HepG2 (cell line): ENCODE measurements at regions not wholly inside any gene's neighbourhood (a gene's known extent, or its start where the extent isn't known, plus 50 kb on each side); places are given as distances from the start of the nearest gene placed in this dataset.

Source experiments
- ATAC-seq: fragments of 200-7000 bp; cut with Tn5 transposase; 3 replicates; pipeline ENCODE4 v1.9.1; 2020; ENCODE audit warnings: mild to moderate bottlenecking, moderate library complexity
- BruUV-seq: library from RNA; stranded (reverse); fragments of 400-500 nt; replicated peaks from 2 replicates; lab custom pipeline; 2021; lab: Mats Ljungman, UMichigan
- CTCF ChIA-PET: fragments of 300-600 bp; formaldehyde crosslinking; extraction: SDS; loops from one replicate; lab custom pipeline; 2021; ENCODE audit warnings: low total read pairs, inconsistent platforms, low intra/inter-chr PET ratio; lab: Yijun Ruan, JAX
- POLR2A ChIA-PET: fragments of 350-600 bp; sonication (Branson Sonifier 250); formaldehyde crosslinking; loops from one replicate; lab custom pipeline; 2020; ENCODE audit warnings: antibody characterized with exemption, inconsistent platforms; lab: Yijun Ruan, JAX
- DNase-seq: peaks from one replicate; pipeline ENCODE4 v3.0.0-alpha.2; 2015; ENCODE audit warnings: low spot score
- FAIRE-seq: peaks from 3 replicates; lab custom pipeline; 2011; peaks lifted over from hg19 to GRCh38; lab: Jason Lieb, UNC
- H2AFZ ChIP-seq: one replicate; pipeline ENCODE4 v1.6.1; 2011; ENCODE audit warnings: low read length, inconsistent platforms
- H3K27ac ChIP-seq: fragments of 300-600 bp; 3 replicates; pipeline ENCODE4 v1.8.0; 2011; ENCODE audit warnings: mixed run types, mild to moderate bottlenecking, mixed read lengths, low read length, inconsistent platforms; ENCODE audit not compliant: insufficient read depth; ENCODE audit errors: extremely low read length
- H3K27me3 ChIP-seq, 2 experiments: fragments of 200-600 bp in 1 of 2; 2 replicates in 1 of 2; 3 replicates in 1 of 2; pipeline versions ENCODE4 v1.6.0 to v1.8.0; 2011; ENCODE audit warnings: low read length in 2 of 2, mild to moderate bottlenecking in 2 of 2, moderate library complexity in 2 of 2, inconsistent platforms in 1 of 2; ENCODE audit not compliant: insufficient read depth in 2 of 2, control insufficient read depth in 1 of 2
- H3K36me3 ChIP-seq, 2 experiments: fragments of 200-600 bp in 1 of 2; replicated peaks in 1 of 2; 2 replicates in 1 of 2; 3 replicates in 1 of 2; pipeline versions ENCODE4 v1.5.1 to v1.8.0; 2011; ENCODE audit warnings: low read length in 2 of 2, inconsistent platforms in 1 of 2; ENCODE audit not compliant: insufficient read depth in 2 of 2, control insufficient read depth in 1 of 2
- H3K4me1 ChIP-seq: 2 replicates; pipeline ENCODE4 v1.5.1; 2012; ENCODE audit warnings: low read length, inconsistent platforms; ENCODE audit not compliant: insufficient read depth
- H3K4me2 ChIP-seq: 2 replicates; pipeline ENCODE4 v1.6.0; 2011; ENCODE audit warnings: low read depth, low read length, inconsistent platforms
- H3K4me3 ChIP-seq, 3 experiments: fragments of 200-600 bp in 1 of 3; sonication (generic), shearing (Covaris generic) in 1 of 3; replicated peaks in 1 of 3; 2 replicates each; pipeline ENCODE4 v1.5.1; 2011 to 2016; ENCODE audit warnings: low read length in 3 of 3, inconsistent platforms in 2 of 3, low read depth in 2 of 3, mild to moderate bottlenecking in 2 of 3, control low read depth in 1 of 3, mixed read lengths in 1 of 3; ENCODE audit not compliant: insufficient read depth in 1 of 3
- H3K79me2 ChIP-seq: one replicate; pipeline ENCODE4 v1.6.1; 2011; ENCODE audit warnings: low read length, inconsistent platforms; ENCODE audit not compliant: insufficient read depth
- H3K9ac ChIP-seq: 2 replicates; pipeline ENCODE4 v1.6.0; 2011; ENCODE audit warnings: mild to moderate bottlenecking, low read depth, low read length, inconsistent platforms; ENCODE audit not compliant: insufficient read depth
- H3K9me3 ChIP-seq: 2 replicates; pipeline ENCODE4 v1.5.1; 2012; ENCODE audit warnings: mild to moderate bottlenecking, low read length
- H4K20me1 ChIP-seq: 2 replicates; pipeline ENCODE4 v1.6.0; 2011; ENCODE audit warnings: inconsistent platforms, mild to moderate bottlenecking, low read length, moderate library complexity; ENCODE audit not compliant: insufficient read depth
- AGO2 ChIP-seq: fragments of 200-400 bp; formaldehyde crosslinking; optimal IDR thresholded peaks from 2 replicates; pipeline ENCODE3; 2017; ENCODE audit warnings: mild to moderate bottlenecking, low read depth, low read length, moderate library complexity
- CENPX ChIP-seq: sonication (generic); formaldehyde crosslinking; IDR thresholded peaks from 2 replicates; pipeline ENCODE4 v1.9.0; 2021; ENCODE audit warnings: mild to moderate bottlenecking, missing genetic modification reagents, moderate library complexity
- RARA ChIP-seq: IDR thresholded peaks from 2 replicates; pipeline ENCODE4 v1.6.1; 2016; ENCODE audit warnings: missing genetic modification reagents, missing compliant biosample characterization
- RXRB ChIP-seq: IDR thresholded peaks from 2 replicates; pipeline ENCODE4 v1.6.1; 2016; ENCODE audit warnings: borderline replicate concordance, missing genetic modification reagents, missing compliant biosample characterization
- SOX5 ChIP-seq: IDR thresholded peaks from 2 replicates; pipeline ENCODE4 v1.6.1; 2016; ENCODE audit warnings: borderline replicate concordance
- TBL1XR1 ChIP-seq: fragments of 150-350 bp; IDR thresholded peaks from 2 replicates; pipeline ENCODE4 v1.6.1; 2014; ENCODE audit warnings: borderline replicate concordance, low read length; ENCODE audit not compliant: partially characterized antibody
- TBX2 ChIP-seq: sonication (generic); formaldehyde crosslinking; IDR thresholded peaks from 2 replicates; pipeline ENCODE4 v1.5.0; 2020; ENCODE audit warnings: missing genetic modification reagents, mild to moderate bottlenecking, borderline replicate concordance
- THYN1 ChIP-seq: sonication (generic); formaldehyde crosslinking; IDR thresholded peaks from 2 replicates; pipeline ENCODE4 v1.8.1; 2023; ENCODE audit warnings: low read depth, mild to moderate bottlenecking, moderate library complexity, missing genetic modification reagents, borderline replicate concordance
- ZC3H13 ChIP-seq: sonication (generic); formaldehyde crosslinking; IDR thresholded peaks from 2 replicates; pipeline ENCODE4 v1.8.1; 2023; ENCODE audit warnings: mild to moderate bottlenecking, missing genetic modification reagents, moderate library complexity
- ZNF329 ChIP-seq: sonication (generic); formaldehyde crosslinking; IDR thresholded peaks from 2 replicates; pipeline ENCODE4 v1.9.0; 2021; ENCODE audit warnings: low read depth, mild to moderate bottlenecking, missing genetic modification reagents
- WGBS: methylation state at CpG from one replicate; pipeline ENCODE4 v1.1.6; 2017; ENCODE audit warnings: low lambda C conversion rate; 5-methylcytosine and 5-hydroxymethylcytosine counted together
- in situ Hi-C: cut with HindIII; loops from 2 replicates; pipeline ENCODE4 v1.10.0; 2017; ENCODE audit warnings: low pct_unique_long_range_greater_than_20kb; ENCODE audit not compliant: extremely low pct_ligation_motif_present
- intact Hi-C: fragments of 100-400 bp; cut with micrococcal nuclease; formaldehyde crosslinking; loops from one replicate; pipeline ENCODE4 v1.10.0; 2022; ENCODE audit not compliant: unreplicated experiment
- TF ChIP-seq, protein P1 (sequence below): sonication (generic); formaldehyde crosslinking; IDR thresholded peaks from 2 replicates; pipeline ENCODE4 v1.4.0; 2020; ENCODE audit warnings: missing genetic modification reagents
- TF ChIP-seq, protein P2 (sequence below): sonication (generic); formaldehyde crosslinking; IDR thresholded peaks from 2 replicates; pipeline ENCODE4 v1.8.0; 2022; ENCODE audit warnings: missing genetic modification reagents, mild to moderate bottlenecking, moderate library complexity, borderline replicate concordance
- TF ChIP-seq, protein P3 (sequence below): sonication (generic); formaldehyde crosslinking; conservative IDR thresholded peaks from 2 replicates; pipeline ENCODE4 v1.4.0; 2020; ENCODE audit warnings: missing genetic modification reagents

DNA sequence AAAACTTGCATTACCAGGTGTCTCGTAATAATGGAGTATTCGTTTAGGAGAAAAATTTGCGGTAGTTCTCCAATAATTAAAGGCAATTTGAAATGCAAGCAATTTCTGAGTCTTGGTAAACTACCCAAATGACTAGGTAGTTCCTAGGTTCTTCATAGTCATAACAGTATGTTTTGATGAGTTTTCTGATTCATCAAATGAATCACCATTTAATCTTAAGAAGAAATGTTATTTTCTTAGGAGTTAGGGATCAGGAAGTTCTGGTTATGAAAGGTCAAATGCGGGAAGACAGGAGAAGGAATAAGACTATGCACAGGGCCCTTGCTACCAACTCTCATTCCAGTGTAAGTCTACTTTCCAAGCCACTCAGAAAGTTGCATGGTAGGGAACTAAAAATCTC is 221.5 kb upstream of the SOX9 start (continued):
- TF ChIP-seq, protein P1, sequence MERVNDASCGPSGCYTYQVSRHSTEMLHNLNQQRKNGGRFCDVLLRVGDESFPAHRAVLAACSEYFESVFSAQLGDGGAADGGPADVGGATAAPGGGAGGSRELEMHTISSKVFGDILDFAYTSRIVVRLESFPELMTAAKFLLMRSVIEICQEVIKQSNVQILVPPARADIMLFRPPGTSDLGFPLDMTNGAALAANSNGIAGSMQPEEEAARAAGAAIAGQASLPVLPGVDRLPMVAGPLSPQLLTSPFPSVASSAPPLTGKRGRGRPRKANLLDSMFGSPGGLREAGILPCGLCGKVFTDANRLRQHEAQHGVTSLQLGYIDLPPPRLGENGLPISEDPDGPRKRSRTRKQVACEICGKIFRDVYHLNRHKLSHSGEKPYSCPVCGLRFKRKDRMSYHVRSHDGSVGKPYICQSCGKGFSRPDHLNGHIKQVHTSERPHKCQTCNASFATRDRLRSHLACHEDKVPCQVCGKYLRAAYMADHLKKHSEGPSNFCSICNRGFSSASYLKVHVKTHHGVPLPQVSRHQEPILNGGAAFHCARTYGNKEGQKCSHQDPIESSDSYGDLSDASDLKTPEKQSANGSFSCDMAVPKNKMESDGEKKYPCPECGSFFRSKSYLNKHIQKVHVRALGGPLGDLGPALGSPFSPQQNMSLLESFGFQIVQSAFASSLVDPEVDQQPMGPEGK (CRISPR knock-in tag) = no peak
- TF ChIP-seq TBL1XR1 (no peak), CENPX (no peak), THYN1 (CRISPR knock-in tag) (no peak), AGO2 (no peak), ZC3H13 (CRISPR knock-in tag) (no peak)

DNA sequence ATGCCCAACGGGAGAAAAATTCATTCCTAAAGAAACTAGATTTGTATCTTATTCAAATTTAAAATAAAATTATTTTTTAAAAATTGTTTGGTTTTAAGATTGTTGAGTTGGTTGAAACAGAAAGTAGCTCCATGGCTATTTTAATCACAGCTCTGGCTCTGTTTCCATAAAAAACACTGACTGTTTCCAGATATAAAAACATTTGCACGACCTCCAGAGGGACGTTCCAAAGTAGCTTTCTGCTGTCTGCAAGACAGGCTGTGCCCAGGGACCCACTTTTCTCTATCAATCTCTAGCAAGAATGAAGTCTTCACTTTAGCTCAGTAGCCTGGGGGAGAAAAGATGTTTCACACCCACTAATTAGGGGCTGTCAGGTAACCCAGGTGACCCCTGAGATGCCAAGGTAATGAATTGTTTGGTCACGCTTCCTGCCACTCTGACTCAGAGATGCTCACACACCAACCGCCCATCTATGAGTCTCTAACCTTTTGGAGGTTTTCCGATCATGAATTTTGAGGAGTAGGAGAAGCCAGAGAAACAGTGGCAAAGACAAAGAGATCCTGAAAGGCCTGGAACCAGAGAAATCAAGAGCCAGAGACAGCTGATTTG is 220.1 kb upstream of the SOX9 start:
- in situ Hi-C loops (no loop called here), intact Hi-C loops (no loop called here)
- no peak for DNase-seq
- Histone ChIP-seq H3K4me3 (no peak overlapping the region), H4K20me1 (no peaks in the 10 kb centered on the region), H3K36me3 (no peaks in the 10 kb centered on the region), H3K27ac (no peak overlapping the region), H3K4me2 (no peak overlapping the region), H3K9ac (no peak overlapping the region), H2AFZ (no peak overlapping the region), H3K9me3 (no peaks in the 10 kb centered on the region), H3K27me3 (peaks cover 1 to 15% of the 10 kb centered on the region in 2 experiments; a peak in 3 of 5 replicates), H3K79me2 (no peaks in the 10 kb centered on the region), H3K4me1 (no peaks in the 10 kb centered on the region)
- no peak for FAIRE-seq
- ChIA-PET POLR2A (no interaction called here), CTCF (no interaction called here)
- TF ChIP-seq TBX2 (CRISPR knock-in tag) = no peak
- TF ChIP-seq SOX5 = no peak
- TF ChIP-seq RXRB (CRISPR knock-in tag) = no peak
- no peak for TF ChIP-seq RARA (CRISPR knock-in tag)
- no peak for TF ChIP-seq ZNF329 (CRISPR knock-in tag)
- TF ChIP-seq, protein P2, sequence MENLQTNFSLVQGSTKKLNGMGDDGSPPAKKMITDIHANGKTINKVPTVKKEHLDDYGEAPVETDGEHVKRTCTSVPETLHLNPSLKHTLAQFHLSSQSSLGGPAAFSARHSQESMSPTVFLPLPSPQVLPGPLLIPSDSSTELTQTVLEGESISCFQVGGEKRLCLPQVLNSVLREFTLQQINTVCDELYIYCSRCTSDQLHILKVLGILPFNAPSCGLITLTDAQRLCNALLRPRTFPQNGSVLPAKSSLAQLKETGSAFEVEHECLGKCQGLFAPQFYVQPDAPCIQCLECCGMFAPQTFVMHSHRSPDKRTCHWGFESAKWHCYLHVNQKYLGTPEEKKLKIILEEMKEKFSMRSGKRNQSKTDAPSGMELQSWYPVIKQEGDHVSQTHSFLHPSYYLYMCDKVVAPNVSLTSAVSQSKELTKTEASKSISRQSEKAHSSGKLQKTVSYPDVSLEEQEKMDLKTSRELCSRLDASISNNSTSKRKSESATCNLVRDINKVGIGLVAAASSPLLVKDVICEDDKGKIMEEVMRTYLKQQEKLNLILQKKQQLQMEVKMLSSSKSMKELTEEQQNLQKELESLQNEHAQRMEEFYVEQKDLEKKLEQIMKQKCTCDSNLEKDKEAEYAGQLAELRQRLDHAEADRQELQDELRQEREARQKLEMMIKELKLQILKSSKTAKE (CRISPR knock-in tag) = no peak
- TF ChIP-seq, protein P3, sequence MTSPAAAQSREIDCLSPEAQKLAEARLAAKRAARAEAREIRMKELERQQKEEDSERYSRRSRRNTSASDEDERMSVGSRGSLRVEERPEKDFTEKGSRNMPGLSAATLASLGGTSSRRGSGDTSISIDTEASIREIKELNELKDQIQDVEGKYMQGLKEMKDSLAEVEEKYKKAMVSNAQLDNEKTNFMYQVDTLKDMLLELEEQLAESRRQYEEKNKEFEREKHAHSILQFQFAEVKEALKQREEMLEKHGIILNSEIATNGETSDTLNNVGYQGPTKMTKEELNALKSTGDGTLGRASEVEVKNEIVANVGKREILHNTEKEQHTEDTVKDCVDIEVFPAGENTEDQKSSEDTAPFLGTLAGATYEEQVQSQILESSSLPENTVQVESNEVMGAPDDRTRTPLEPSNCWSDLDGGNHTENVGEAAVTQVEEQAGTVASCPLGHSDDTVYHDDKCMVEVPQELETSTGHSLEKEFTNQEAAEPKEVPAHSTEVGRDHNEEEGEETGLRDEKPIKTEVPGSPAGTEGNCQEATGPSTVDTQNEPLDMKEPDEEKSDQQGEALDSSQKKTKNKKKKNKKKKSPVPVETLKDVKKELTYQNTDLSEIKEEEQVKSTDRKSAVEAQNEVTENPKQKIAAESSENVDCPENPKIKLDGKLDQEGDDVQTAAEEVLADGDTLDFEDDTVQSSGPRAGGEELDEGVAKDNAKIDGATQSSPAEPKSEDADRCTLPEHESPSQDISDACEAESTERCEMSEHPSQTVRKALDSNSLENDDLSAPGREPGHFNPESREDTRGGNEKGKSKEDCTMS (CRISPR knock-in tag) = no peak
- BruUV-seq = no TSS peak
- 9% methylated on average over 6 of the region's 6 CpGs for WGBS
- no peak for ATAC-seq
